Smooth muscle cell (in vitro differentiated cells): ENCODE measurements at regions not wholly inside any gene's neighbourhood (a gene's known extent, or its start where the extent isn't known, plus 50 kb on each side); places are given as distances from the start of the nearest gene placed in this dataset.

Source experiments
- DNase-seq: peaks from one replicate; lab custom pipeline; 2025; ENCODE audit not compliant: unreplicated experiment; lab: John Stamatoyannopoulos, UW
- H2AFZ ChIP-seq: fragments of 200-600 bp; sonication (generic); 2 replicates; pipeline ENCODE4 v1.6.0; 2016; ENCODE audit warnings: antibody characterized with exemption, low read depth, mild to moderate bottlenecking
- H3F3A ChIP-seq: fragments of 200-600 bp; sonication (generic); 2 replicates; pipeline ENCODE4 v1.6.0; 2017; ENCODE audit warnings: antibody characterized with exemption, low read depth
- H3K27ac ChIP-seq: fragments of 200-600 bp; sonication (generic); 2 replicates; pipeline ENCODE4 v1.5.1; 2016; ENCODE audit warnings: low read depth, mild to moderate bottlenecking
- H3K27me3 ChIP-seq: fragments of 200-600 bp; sonication (generic); 2 replicates; pipeline ENCODE4 v1.6.1; 2016; ENCODE audit warnings: low read depth, mild to moderate bottlenecking
- H3K36me3 ChIP-seq: fragments of 200-600 bp; sonication (generic); 2 replicates; pipeline ENCODE4 v1.5.1; 2016; ENCODE audit warnings: low read depth
- H3K4me1 ChIP-seq: fragments of 200-600 bp; sonication (generic); 2 replicates; pipeline ENCODE4 v1.5.1; 2016; ENCODE audit warnings: low read depth
- H3K4me2 ChIP-seq: fragments of 200-600 bp; sonication (generic); 2 replicates; pipeline ENCODE4 v1.6.0; 2016; ENCODE audit warnings: mild to moderate bottlenecking
- H3K4me3 ChIP-seq: fragments of 200-600 bp; sonication (generic); 2 replicates; pipeline ENCODE4 v1.5.1; 2016; ENCODE audit warnings: mild to moderate bottlenecking
- H3K79me2 ChIP-seq: fragments of 200-600 bp; sonication (generic); 2 replicates; pipeline ENCODE4 v1.6.0; 2016; ENCODE audit warnings: low read depth, mild to moderate bottlenecking
- H3K9ac ChIP-seq: fragments of 200-600 bp; sonication (generic); 2 replicates; pipeline ENCODE4 v1.6.0; 2016; ENCODE audit warnings: low read depth
- H3K9me3 ChIP-seq: fragments of 200-600 bp; sonication (generic); replicated peaks from 2 replicates; pipeline ENCODE4 v1.5.1; 2016; ENCODE audit warnings: low read depth
- H4K20me1 ChIP-seq: fragments of 200-600 bp; sonication (generic); 2 replicates; pipeline ENCODE4 v1.6.0; 2016; ENCODE audit warnings: low read depth
- CTCF ChIP-seq: fragments of 200-600 bp; sonication (generic); IDR thresholded peaks from 2 replicates; pipeline ENCODE4 v1.5.1; 2017; ENCODE audit warnings: borderline replicate concordance, mild to moderate bottlenecking, antibody characterized with exemption; ENCODE audit not compliant: insufficient read depth, poor library complexity, severe bottlenecking
- WGBS: methylation state at CpG from one replicate; pipeline ENCODE4 v1.1.7; 2016; ENCODE audit warnings: low lambda C conversion rate; 5-methylcytosine and 5-hydroxymethylcytosine counted together

- TF ChIP-seq CTCF: no peak
- no peak overlapping the region for H2AFZ ChIP-seq
Observed at GRCh38 chrX:69255441-69256290, 90.4 kb upstream of the PJA1 start.

GRCh38 chrX:69253821-69254220 is 88.6 kb upstream of the PJA1 start:
- no peaks in the 10 kb centered on the region for H3K4me1 ChIP-seq
- H4K20me1 ChIP-seq: no peaks in the 10 kb centered on the region
- WGBS: 80% methylated on average over 1 of the region's 1 CpG
- H3F3A ChIP-seq: no peaks in the 10 kb centered on the region
- no peak for TF ChIP-seq CTCF
- no peaks in the 10 kb centered on the region for H3K36me3 ChIP-seq
- H3K79me2 ChIP-seq: no peaks in the 10 kb centered on the region
- H3K9ac ChIP-seq: no peak overlapping the region
- H3K9me3 ChIP-seq: no peaks in the 10 kb centered on the region
- H3K27me3 ChIP-seq: no peaks in the 10 kb centered on the region
- no peak overlapping the region for H2AFZ ChIP-seq
- H3K4me2 ChIP-seq: no peak overlapping the region
- DNase-seq: no peak
- no peak overlapping the region for H3K4me3 ChIP-seq
- H3K27ac ChIP-seq: no peak overlapping the region

More at GRCh38 chrX:69255441-69256290, 90.4 kb upstream of the PJA1 start:
- no peaks in the 10 kb centered on the region for H4K20me1 ChIP-seq
- no peaks in the 10 kb centered on the region for H3K4me1 ChIP-seq
- no peaks in the 10 kb centered on the region for H3K36me3 ChIP-seq
- no peak overlapping the region for H3K4me2 ChIP-seq
- no peaks in the 10 kb centered on the region for H3F3A ChIP-seq
- no peaks in the 10 kb centered on the region for H3K9me3 ChIP-seq
- 64% methylated on average over 11 of the region's 11 CpGs for WGBS
- no peak for DNase-seq
- no peak overlapping the region for H3K27ac ChIP-seq
- H3K4me3 ChIP-seq: no peak overlapping the region
- H3K27me3 ChIP-seq: no peaks in the 10 kb centered on the region
- H3K79me2 ChIP-seq: no peaks in the 10 kb centered on the region
- H3K9ac ChIP-seq: no peak overlapping the region

- H3K4me3 ChIP-seq: no peak overlapping the region
- DNase-seq: no peak
- no peaks in the 10 kb centered on the region for H3K36me3 ChIP-seq
- no peaks in the 10 kb centered on the region for H3K9me3 ChIP-seq
- H3F3A ChIP-seq: no peaks in the 10 kb centered on the region
- H2AFZ ChIP-seq: no peak overlapping the region
- TF ChIP-seq CTCF: no peak
- no peaks in the 10 kb centered on the region for H3K27me3 ChIP-seq
- H3K9ac ChIP-seq: no peak overlapping the region
- H3K27ac ChIP-seq: no peak overlapping the region
- no peak overlapping the region for H3K4me2 ChIP-seq
- no peaks in the 10 kb centered on the region for H3K79me2 ChIP-seq
- 75% methylated on average over 4 of the region's 4 CpGs for WGBS
- H4K20me1 ChIP-seq: no peaks in the 10 kb centered on the region
- H3K4me1 ChIP-seq: no peaks in the 10 kb centered on the region
Observed at GRCh38 chrX:69243276-69243675, 78.0 kb upstream of the PJA1 start.

GRCh38 chrX:69238887-69239231 is 73.6 kb upstream of the PJA1 start:
- H3K9me3 ChIP-seq: no peaks in the 10 kb centered on the region
- no peak overlapping the region for H2AFZ ChIP-seq
- H3K27ac ChIP-seq: no peak overlapping the region
- no peak overlapping the region for H3K4me3 ChIP-seq
- H3F3A ChIP-seq: no peaks in the 10 kb centered on the region
- TF ChIP-seq CTCF: no peak
- 40% methylated on average over 2 of the region's 2 CpGs for WGBS
- DNase-seq: no peak
- no peaks in the 10 kb centered on the region for H3K4me1 ChIP-seq
- no peaks in the 10 kb centered on the region for H4K20me1 ChIP-seq
- no peaks in the 10 kb centered on the region for H3K36me3 ChIP-seq
- H3K27me3 ChIP-seq: no peaks in the 10 kb centered on the region
- H3K79me2 ChIP-seq: no peaks in the 10 kb centered on the region
- H3K4me2 ChIP-seq: no peak overlapping the region
- no peak overlapping the region for H3K9ac ChIP-seq
